ENCODE measurements at regions not wholly inside any gene's neighbourhood (a gene's known extent, or its start where the extent isn't known, plus 50 kb on each side); places are given as distances from the start of the nearest gene placed in this dataset.

- DNase-seq (ENCODE audit: low read depth), result no peak
- H3K4me3 ChIP-seq (ENCODE audit: low read depth, low read length), result no peak overlapping the region
- TF ChIP-seq CTCF (IDR thresholded peaks at IDR 0.05; ENCODE audit: control insufficient read depth, extremely low read depth, insufficient read depth), result no peak
Measured at GRCh38 chr6:147972448-147972847, 370.2 kb upstream of the SASH1 start.

- no peak for TF ChIP-seq CTCF (IDR thresholded peaks at IDR 0.05; ENCODE audit: control insufficient read depth, extremely low read depth, insufficient read depth)
- H3K4me3 ChIP-seq (ENCODE audit: low read depth, low read length), result no peak overlapping the region
- DNase-seq (ENCODE audit: low read depth), result no peak
Measured at GRCh38 chr6:147973806-147974205, 368.8 kb upstream of the SASH1 start.

- no peak for TF ChIP-seq CTCF (IDR thresholded peaks at IDR 0.05; ENCODE audit: control insufficient read depth, extremely low read depth, insufficient read depth)
- H3K4me3 ChIP-seq (ENCODE audit: low read depth, low read length), result no peak overlapping the region
- no peak for DNase-seq (ENCODE audit: low read depth)
Measured at GRCh38 chr6:147974376-147974775, 368.3 kb upstream of the SASH1 start.

- no peak for DNase-seq (ENCODE audit: low read depth)
- TF ChIP-seq CTCF (IDR thresholded peaks at IDR 0.05; ENCODE audit: control insufficient read depth, extremely low read depth, insufficient read depth), result no peak
- H3K4me3 ChIP-seq (ENCODE audit: low read depth, low read length), result no peak overlapping the region
Measured at GRCh38 chr6:147977851-147978465, 364.7 kb upstream of the SASH1 start.

GRCh38 chr6:147979966-147980365 is 362.7 kb upstream of the SASH1 start:
- DNase-seq (ENCODE audit: low read depth), result peak; percentile 34
- H3K4me3 ChIP-seq (ENCODE audit: low read depth, low read length), result no peak overlapping the region
- no peak for TF ChIP-seq CTCF (IDR thresholded peaks at IDR 0.05; ENCODE audit: control insufficient read depth, extremely low read depth, insufficient read depth)

GRCh38 chr6:147983581-147984366 is 358.9 kb upstream of the SASH1 start:
- no peak for DNase-seq (ENCODE audit: low read depth)
- no peak overlapping the region for H3K4me3 ChIP-seq (ENCODE audit: low read depth, low read length)
- TF ChIP-seq CTCF (IDR thresholded peaks at IDR 0.05; ENCODE audit: control insufficient read depth, extremely low read depth, insufficient read depth), result no peak

All from LNCaP clone FGC (cell line).